ENCODE measurements at regions not wholly inside any gene's neighbourhood (a gene's known extent, or its start where the extent isn't known, plus 50 kb on each side); places are given as distances from the start of the nearest gene placed in this dataset.

GRCh38 chr3:43793648-43794372, 103.1 kb downstream of the ABHD5 start:
- no peaks in the 10 kb centered on the region for H3K36me3 ChIP-seq (replicated peaks in 1 of 2; ENCODE audit: control insufficient read depth in 1 of 2, insufficient read depth in 2 of 2, low read length in 1 of 2)
- no peak overlapping the region for H2AFZ ChIP-seq (ENCODE audit: low read depth)
- WGBS (ENCODE audit: low lambda C conversion rate), result 67% methylated on average over 9 of the region's 9 CpGs
- H3K9me3 ChIP-seq, result no peaks in the 10 kb centered on the region
- DNase-seq, result no peak
- H4K20me1 ChIP-seq (ENCODE audit: insufficient read depth), result no peaks in the 10 kb centered on the region
- TF ChIP-seq FOXM1 (IDR thresholded peaks at IDR 0.05; ENCODE audit: low read depth), result no peak
- TF ChIP-seq POLR2AphosphoS5 (IDR thresholded peaks at IDR 0.05; ENCODE audit: low read depth, low read length), result no peak
- no peak for TF ChIP-seq TAF1 (IDR thresholded peaks at IDR 0.05; ENCODE audit: borderline replicate concordance, low read depth, low read length)
- no peak for TF ChIP-seq EZH2phosphoT487 (IDR thresholded peaks at IDR 0.05; ENCODE audit: borderline replicate concordance, low read depth)
- no peak for TF ChIP-seq YY1 (IDR thresholded peaks at IDR 0.05; ENCODE audit: low read depth)
- no peak for TF ChIP-seq NRF1 (IDR thresholded peaks at IDR 0.05; ENCODE audit: low read depth, low read length)
- no peak for TF ChIP-seq NFIC (IDR thresholded peaks at IDR 0.05; ENCODE audit: borderline replicate concordance)
- TF ChIP-seq TEAD4 (IDR thresholded peaks at IDR 0.05; ENCODE audit: borderline replicate concordance, insufficient read depth), result no peak
- no peak for TF ChIP-seq MXI1 (IDR thresholded peaks at IDR 0.05; ENCODE audit: low read depth, low read length)
- TF ChIP-seq, protein P1, sequence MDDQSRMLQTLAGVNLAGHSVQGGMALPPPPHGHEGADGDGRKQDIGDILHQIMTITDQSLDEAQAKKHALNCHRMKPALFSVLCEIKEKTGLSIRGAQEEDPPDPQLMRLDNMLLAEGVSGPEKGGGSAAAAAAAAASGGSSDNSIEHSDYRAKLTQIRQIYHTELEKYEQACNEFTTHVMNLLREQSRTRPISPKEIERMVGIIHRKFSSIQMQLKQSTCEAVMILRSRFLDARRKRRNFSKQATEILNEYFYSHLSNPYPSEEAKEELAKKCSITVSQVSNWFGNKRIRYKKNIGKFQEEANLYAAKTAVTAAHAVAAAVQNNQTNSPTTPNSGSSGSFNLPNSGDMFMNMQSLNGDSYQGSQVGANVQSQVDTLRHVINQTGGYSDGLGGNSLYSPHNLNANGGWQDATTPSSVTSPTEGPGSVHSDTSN (IDR thresholded peaks at IDR 0.05), result no peak
- no peak for TF ChIP-seq RFX5 (IDR thresholded peaks at IDR 0.05; ENCODE audit: low read length)
- no peak for TF ChIP-seq CTCF (IDR thresholded peaks at IDR 0.05)
- TF ChIP-seq, protein P2, sequence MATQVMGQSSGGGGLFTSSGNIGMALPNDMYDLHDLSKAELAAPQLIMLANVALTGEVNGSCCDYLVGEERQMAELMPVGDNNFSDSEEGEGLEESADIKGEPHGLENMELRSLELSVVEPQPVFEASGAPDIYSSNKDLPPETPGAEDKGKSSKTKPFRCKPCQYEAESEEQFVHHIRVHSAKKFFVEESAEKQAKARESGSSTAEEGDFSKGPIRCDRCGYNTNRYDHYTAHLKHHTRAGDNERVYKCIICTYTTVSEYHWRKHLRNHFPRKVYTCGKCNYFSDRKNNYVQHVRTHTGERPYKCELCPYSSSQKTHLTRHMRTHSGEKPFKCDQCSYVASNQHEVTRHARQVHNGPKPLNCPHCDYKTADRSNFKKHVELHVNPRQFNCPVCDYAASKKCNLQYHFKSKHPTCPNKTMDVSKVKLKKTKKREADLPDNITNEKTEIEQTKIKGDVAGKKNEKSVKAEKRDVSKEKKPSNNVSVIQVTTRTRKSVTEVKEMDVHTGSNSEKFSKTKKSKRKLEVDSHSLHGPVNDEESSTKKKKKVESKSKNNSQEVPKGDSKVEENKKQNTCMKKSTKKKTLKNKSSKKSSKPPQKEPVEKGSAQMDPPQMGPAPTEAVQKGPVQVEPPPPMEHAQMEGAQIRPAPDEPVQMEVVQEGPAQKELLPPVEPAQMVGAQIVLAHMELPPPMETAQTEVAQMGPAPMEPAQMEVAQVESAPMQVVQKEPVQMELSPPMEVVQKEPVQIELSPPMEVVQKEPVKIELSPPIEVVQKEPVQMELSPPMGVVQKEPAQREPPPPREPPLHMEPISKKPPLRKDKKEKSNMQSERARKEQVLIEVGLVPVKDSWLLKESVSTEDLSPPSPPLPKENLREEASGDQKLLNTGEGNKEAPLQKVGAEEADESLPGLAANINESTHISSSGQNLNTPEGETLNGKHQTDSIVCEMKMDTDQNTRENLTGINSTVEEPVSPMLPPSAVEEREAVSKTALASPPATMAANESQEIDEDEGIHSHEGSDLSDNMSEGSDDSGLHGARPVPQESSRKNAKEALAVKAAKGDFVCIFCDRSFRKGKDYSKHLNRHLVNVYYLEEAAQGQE (IDR thresholded peaks at IDR 0.05; ENCODE audit: low read depth, low read length), result no peak
- TF ChIP-seq RAD21 (IDR thresholded peaks at IDR 0.05; ENCODE audit: low read length), result no peak
- H3K9ac ChIP-seq, result no peak overlapping the region
- ChIA-PET CTCF (interaction anchor here (1.2 kb wide), 1 partner anchor 33 kb away, joined by 3 read pairs; no protein-coding TSS in a partner anchor), POLR2A (no interaction called here)
- H3K9me2 ChIP-seq, result no peaks in the 10 kb centered on the region
- H3K4me3 ChIP-seq (ENCODE audit: low read depth in 2 of 2, low read length in 1 of 2), result no peak overlapping the region
- no peak overlapping the region for H3K4me2 ChIP-seq
- no peak overlapping the region for H3K27ac ChIP-seq (ENCODE audit: low read depth in 2 of 2, low read length in 1 of 2)
- no peaks in the 10 kb centered on the region for H3F3A ChIP-seq (replicated peaks; ENCODE audit: insufficient read depth)
- peaks cover 0 to 3% of the 10 kb centered on the region in 2 experiments; a peak in 1 of 4 replicates for H3K4me1 ChIP-seq (ENCODE audit: control insufficient read depth in 1 of 2, insufficient read depth in 2 of 2, low read depth in 1 of 2, low read length in 1 of 2)
- no peaks in the 10 kb centered on the region for H3K79me2 ChIP-seq (ENCODE audit: insufficient read depth)
- H3K27me3 ChIP-seq (ENCODE audit: insufficient read depth), result no peaks in the 10 kb centered on the region; the same call in 1 of the 2 replicates
